HL-60 (cell line): ENCODE measurements at regions not wholly inside any gene's neighbourhood (a gene's known extent, or its start where the extent isn't known, plus 50 kb on each side); places are given as distances from the start of the nearest gene placed in this dataset.

Source experiments
- DNase-seq, 2 experiments: peaks; one replicate each; pipeline ENCODE4 v3.0.0-alpha.2; 2010 to 2020; ENCODE audit warnings: low read depth in 1 of 2, low spot score in 1 of 2
- H3K27ac ChIP-seq: fragments of 250-450 bp; sonication (Bioruptor Pico); replicated peaks from 2 replicates; pipeline ENCODE4 v1.5.1; 2020; ENCODE audit warnings: mild to moderate bottlenecking, moderate library complexity
- H3K27me3 ChIP-seq: fragments of 250-450 bp; sonication (Bioruptor Pico); 2 replicates; pipeline ENCODE4 v1.5.1; 2021; ENCODE audit warnings: mild to moderate bottlenecking, moderate library complexity; ENCODE audit not compliant: insufficient read depth, poor library complexity, severe bottlenecking
- H3K4me3 ChIP-seq: replicated peaks from 2 replicates; pipeline ENCODE4 v1.5.1; 2011; ENCODE audit warnings: mild to moderate bottlenecking, control low read depth, low read length; ENCODE audit not compliant: insufficient read depth
- CTCF ChIP-seq: IDR thresholded peaks from one replicate; pipeline ENCODE4 v1.5.1; 2011; ENCODE audit warnings: low read length, control low read depth, inconsistent platforms; ENCODE audit not compliant: insufficient read depth
- GABPA ChIP-seq: IDR thresholded peaks from 2 replicates; pipeline ENCODE4 v1.6.1; 2012; ENCODE audit warnings: low read depth
- POLR2AphosphoS5 ChIP-seq: IDR thresholded peaks from 2 replicates; pipeline ENCODE4 v1.6.1; 2012; ENCODE audit warnings: low read depth
- SPI1 ChIP-seq: IDR thresholded peaks from 2 replicates; pipeline ENCODE4 v1.6.1; 2012; ENCODE audit warnings: low read depth, mild to moderate bottlenecking, borderline replicate concordance
- TF ChIP-seq, protein P1 (sequence below): IDR thresholded peaks from 2 replicates; pipeline ENCODE4 v1.6.1; 2012; ENCODE audit warnings: low read depth; ENCODE audit not compliant: insufficient replicate concordance

- no peak for DNase-seq
- Histone ChIP-seq H3K4me3 (no peak overlapping the region), H3K27me3 (no peaks in the 10 kb centered on the region), H3K27ac (no peak overlapping the region)
- no peak for TF ChIP-seq POLR2AphosphoS5
- no peak for TF ChIP-seq CTCF
- TF ChIP-seq GABPA, result no peak
- no peak for TF ChIP-seq SPI1
- TF ChIP-seq, protein P1, sequence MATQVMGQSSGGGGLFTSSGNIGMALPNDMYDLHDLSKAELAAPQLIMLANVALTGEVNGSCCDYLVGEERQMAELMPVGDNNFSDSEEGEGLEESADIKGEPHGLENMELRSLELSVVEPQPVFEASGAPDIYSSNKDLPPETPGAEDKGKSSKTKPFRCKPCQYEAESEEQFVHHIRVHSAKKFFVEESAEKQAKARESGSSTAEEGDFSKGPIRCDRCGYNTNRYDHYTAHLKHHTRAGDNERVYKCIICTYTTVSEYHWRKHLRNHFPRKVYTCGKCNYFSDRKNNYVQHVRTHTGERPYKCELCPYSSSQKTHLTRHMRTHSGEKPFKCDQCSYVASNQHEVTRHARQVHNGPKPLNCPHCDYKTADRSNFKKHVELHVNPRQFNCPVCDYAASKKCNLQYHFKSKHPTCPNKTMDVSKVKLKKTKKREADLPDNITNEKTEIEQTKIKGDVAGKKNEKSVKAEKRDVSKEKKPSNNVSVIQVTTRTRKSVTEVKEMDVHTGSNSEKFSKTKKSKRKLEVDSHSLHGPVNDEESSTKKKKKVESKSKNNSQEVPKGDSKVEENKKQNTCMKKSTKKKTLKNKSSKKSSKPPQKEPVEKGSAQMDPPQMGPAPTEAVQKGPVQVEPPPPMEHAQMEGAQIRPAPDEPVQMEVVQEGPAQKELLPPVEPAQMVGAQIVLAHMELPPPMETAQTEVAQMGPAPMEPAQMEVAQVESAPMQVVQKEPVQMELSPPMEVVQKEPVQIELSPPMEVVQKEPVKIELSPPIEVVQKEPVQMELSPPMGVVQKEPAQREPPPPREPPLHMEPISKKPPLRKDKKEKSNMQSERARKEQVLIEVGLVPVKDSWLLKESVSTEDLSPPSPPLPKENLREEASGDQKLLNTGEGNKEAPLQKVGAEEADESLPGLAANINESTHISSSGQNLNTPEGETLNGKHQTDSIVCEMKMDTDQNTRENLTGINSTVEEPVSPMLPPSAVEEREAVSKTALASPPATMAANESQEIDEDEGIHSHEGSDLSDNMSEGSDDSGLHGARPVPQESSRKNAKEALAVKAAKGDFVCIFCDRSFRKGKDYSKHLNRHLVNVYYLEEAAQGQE, result no peak
These were observed 50.7 kb upstream of the NRXN3 start for GRCh38 chr14:78119440-78119839.
